BJ (cell line): ENCODE measurements at regions not wholly inside any gene's neighbourhood (a gene's known extent, or its start where the extent isn't known, plus 50 kb on each side); places are given as distances from the start of the nearest gene placed in this dataset.

Experiments used
- CTCF ChIA-PET: fragments of 350-600 bp; formaldehyde crosslinking; extraction: SDS; loops from one replicate; lab custom pipeline; 2021; ENCODE audit warnings: antibody characterized with exemption, inconsistent platforms; lab: Yijun Ruan, JAX
- POLR2A ChIA-PET: fragments of 300-600 bp; sonication (Branson Sonifier 250); formaldehyde crosslinking; extraction: SDS; loops from one replicate; lab custom pipeline; 2021; ENCODE audit warnings: antibody characterized with exemption; lab: Charles Lee
- DNase-seq: peaks from one replicate; pipeline ENCODE4 v3.0.0-alpha.2; 2011; ENCODE audit warnings: low read depth
- H3K27me3 ChIP-seq: 2 replicates; pipeline ENCODE4 v1.6.0; 2011; ENCODE audit warnings: low read length; ENCODE audit not compliant: control insufficient read depth, insufficient read depth
- H3K36me3 ChIP-seq: 2 replicates; pipeline ENCODE4 v1.5.1; 2011; ENCODE audit warnings: low read length; ENCODE audit not compliant: control insufficient read depth, insufficient read depth
- H3K4me3 ChIP-seq: 2 replicates; pipeline ENCODE4 v1.5.1; 2011; ENCODE audit warnings: low read depth, mild to moderate bottlenecking, control low read depth, low read length
- CTCF ChIP-seq: IDR thresholded peaks from 2 replicates; pipeline ENCODE4 v1.5.1; 2011; ENCODE audit warnings: low read depth, mild to moderate bottlenecking, control low read depth, inconsistent platforms, low read length, moderate library complexity; ENCODE audit not compliant: insufficient read depth

GRCh38 chr1:175884369-175884768, 141.0 kb upstream of the TNR start:
- POLR2A ChIA-PET: no interaction called here
- no peak for DNase-seq
- CTCF ChIA-PET: no interaction called here
- TF ChIP-seq CTCF: no peak
- Histone ChIP-seq H3K4me3 (no peak overlapping the region), H3K36me3 (no peaks in the 10 kb centered on the region), H3K27me3 (no peaks in the 10 kb centered on the region; the same call in 1 of the 2 replicates)

GRCh38 chr1:175882192-175882591, 138.8 kb upstream of the TNR start:
- ChIA-PET CTCF (no interaction called here), POLR2A (no interaction called here)
- no peak for DNase-seq
- TF ChIP-seq CTCF: no peak
- Histone ChIP-seq H3K36me3 (no peaks in the 10 kb centered on the region), H3K27me3 (no peaks in the 10 kb centered on the region; the same call in 1 of the 2 replicates), H3K4me3 (no peak overlapping the region)

GRCh38 chr1:175881246-175881976, 138.0 kb upstream of the TNR start:
- ChIA-PET POLR2A (no interaction called here), CTCF (no interaction called here)
- no peak for DNase-seq

GRCh38 chr1:175878775-175879174, 135.4 kb upstream of the TNR start:
- no peak for DNase-seq
- H3K27me3 ChIP-seq: no peaks in the 10 kb centered on the region; the same call in 1 of the 2 replicates
- TF ChIP-seq CTCF: no peak

More at GRCh38 chr1:175881246-175881976, 138.0 kb upstream of the TNR start:
- Histone ChIP-seq H3K36me3 (no peaks in the 10 kb centered on the region), H3K27me3 (no peaks in the 10 kb centered on the region; the same call in 1 of the 2 replicates), H3K4me3 (no peak overlapping the region)
- TF ChIP-seq CTCF: no peak

GRCh38 chr1:175877939-175878737, 134.7 kb upstream of the TNR start:
- Histone ChIP-seq H3K4me3 (no peak overlapping the region), H3K27me3 (no peaks in the 10 kb centered on the region; the same call in 1 of the 2 replicates), H3K36me3 (no peaks in the 10 kb centered on the region)
- DNase-seq: no peak
- ChIA-PET CTCF (no interaction called here), POLR2A (no interaction called here)
- TF ChIP-seq CTCF: no peak

More at GRCh38 chr1:175878775-175879174, 135.4 kb upstream of the TNR start:
- ChIA-PET POLR2A (no interaction called here), CTCF (no interaction called here)
- Histone ChIP-seq H3K4me3 (no peak overlapping the region), H3K36me3 (no peaks in the 10 kb centered on the region)
